ENCODE measurements at regions not wholly inside any gene's neighbourhood (a gene's known extent, or its start where the extent isn't known, plus 50 kb on each side); places are given as distances from the start of the nearest gene placed in this dataset.

DNA sequence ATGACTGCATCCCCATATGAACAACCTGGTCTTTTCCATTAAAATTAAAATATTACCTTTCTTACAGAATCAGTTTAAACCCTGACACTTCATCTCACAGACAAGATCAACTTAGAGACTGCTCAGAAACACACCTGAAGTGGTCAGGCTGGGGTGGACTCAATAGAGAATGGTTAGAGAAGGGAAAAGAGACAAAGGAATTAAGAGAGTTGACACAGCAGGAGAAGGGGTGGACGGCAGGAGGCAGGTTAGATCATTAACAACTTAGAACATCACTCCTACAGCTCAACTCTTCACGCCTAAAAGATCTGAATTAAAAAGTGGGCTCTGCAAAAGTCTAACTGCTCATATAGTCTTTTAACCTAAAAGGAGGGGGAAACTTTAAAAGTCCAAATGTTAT, 157.7 kb upstream of the COL1A2 start:
- BruUV-seq (replicated peaks) = no TSS peak
- H3K9me2 ChIP-seq (ENCODE audit: insufficient read depth) = no peaks in the 10 kb centered on the region
- H3K4me2 ChIP-seq = no peak overlapping the region
- H3K4me3 ChIP-seq = no peak overlapping the region
- no peak for DNase-seq
- H3K27ac ChIP-seq = no peak overlapping the region
- H3K4me1 ChIP-seq (replicated peaks; ENCODE audit: insufficient read depth) = no peaks in the 10 kb centered on the region
- no peaks in the 10 kb centered on the region for H3K36me3 ChIP-seq (ENCODE audit: low read depth)
- H2AFZ ChIP-seq = no peak overlapping the region; the same call in 1 of the 2 replicates
- intact Hi-C loops (cut with micrococcal nuclease; ENCODE audit: unreplicated experiment) = no loop called here
- no peaks in the 10 kb centered on the region for H4K20me1 ChIP-seq (ENCODE audit: insufficient read depth)
- TF ChIP-seq CTCF (conservative IDR thresholded peaks at IDR 0.05) = no peak
- TF ChIP-seq EZH2 (IDR thresholded peaks at IDR 0.05; ENCODE audit: low read depth) = no peak
- ChIA-PET POLR2A (ENCODE audit: unreplicated experiment) (no interaction called here), CTCF (no interaction called here)
- H3F3A ChIP-seq (ENCODE audit: insufficient read depth, low read depth) = no peaks in the 10 kb centered on the region
- H3K9me3 ChIP-seq (ENCODE audit: insufficient read depth, low read depth) = no peaks in the 10 kb centered on the region
- no peaks in the 10 kb centered on the region for H3K27me3 ChIP-seq (ENCODE audit: insufficient read depth, low read depth)
- H3K79me2 ChIP-seq (ENCODE audit: low read depth) = no peaks in the 10 kb centered on the region

DNA sequence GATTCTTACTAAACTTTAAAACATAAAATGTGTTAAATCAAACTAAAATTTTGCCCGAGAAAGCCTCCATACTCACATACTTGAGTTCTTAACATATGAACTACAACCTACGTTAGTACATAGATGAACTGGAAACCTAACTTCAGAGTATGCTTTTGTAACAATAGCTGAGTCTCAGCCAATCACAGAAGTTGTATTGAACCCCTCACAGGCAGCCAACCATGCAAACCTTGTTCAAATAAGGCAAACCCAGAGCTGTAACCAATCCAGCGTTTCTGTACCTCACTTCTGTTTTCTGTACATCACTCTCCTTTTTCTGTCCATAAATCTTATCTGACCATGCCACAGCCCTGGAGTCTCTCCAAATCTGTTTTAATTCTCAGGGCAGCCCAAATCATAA, 157.3 kb upstream of the COL1A2 start:
- H3F3A ChIP-seq (ENCODE audit: insufficient read depth, low read depth) = no peaks in the 10 kb centered on the region
- intact Hi-C loops (cut with micrococcal nuclease; ENCODE audit: unreplicated experiment) = no loop called here
- H3K79me2 ChIP-seq (ENCODE audit: low read depth) = no peaks in the 10 kb centered on the region
- H3K27ac ChIP-seq = no peak overlapping the region
- H4K20me1 ChIP-seq (ENCODE audit: insufficient read depth) = no peaks in the 10 kb centered on the region
- no peak overlapping the region for H3K4me2 ChIP-seq
- CTCF ChIA-PET = no interaction called here
- no peaks in the 10 kb centered on the region for H3K36me3 ChIP-seq (ENCODE audit: low read depth)
- H3K27me3 ChIP-seq (ENCODE audit: insufficient read depth, low read depth) = no peaks in the 10 kb centered on the region
- H3K9me2 ChIP-seq (ENCODE audit: insufficient read depth) = no peaks in the 10 kb centered on the region
- TF ChIP-seq CTCF (conservative IDR thresholded peaks at IDR 0.05) = no peak
- no peak for TF ChIP-seq EZH2 (IDR thresholded peaks at IDR 0.05; ENCODE audit: low read depth)
- no peak for DNase-seq
- no peak overlapping the region; the same call in 1 of the 2 replicates for H2AFZ ChIP-seq
- H3K9me3 ChIP-seq (ENCODE audit: insufficient read depth, low read depth) = no peaks in the 10 kb centered on the region
- H3K4me3 ChIP-seq = no peak overlapping the region
- no peaks in the 10 kb centered on the region for H3K4me1 ChIP-seq (replicated peaks; ENCODE audit: insufficient read depth)
- no TSS peak for BruUV-seq (replicated peaks)
- POLR2A ChIA-PET (ENCODE audit: unreplicated experiment) = no interaction called here

DNA sequence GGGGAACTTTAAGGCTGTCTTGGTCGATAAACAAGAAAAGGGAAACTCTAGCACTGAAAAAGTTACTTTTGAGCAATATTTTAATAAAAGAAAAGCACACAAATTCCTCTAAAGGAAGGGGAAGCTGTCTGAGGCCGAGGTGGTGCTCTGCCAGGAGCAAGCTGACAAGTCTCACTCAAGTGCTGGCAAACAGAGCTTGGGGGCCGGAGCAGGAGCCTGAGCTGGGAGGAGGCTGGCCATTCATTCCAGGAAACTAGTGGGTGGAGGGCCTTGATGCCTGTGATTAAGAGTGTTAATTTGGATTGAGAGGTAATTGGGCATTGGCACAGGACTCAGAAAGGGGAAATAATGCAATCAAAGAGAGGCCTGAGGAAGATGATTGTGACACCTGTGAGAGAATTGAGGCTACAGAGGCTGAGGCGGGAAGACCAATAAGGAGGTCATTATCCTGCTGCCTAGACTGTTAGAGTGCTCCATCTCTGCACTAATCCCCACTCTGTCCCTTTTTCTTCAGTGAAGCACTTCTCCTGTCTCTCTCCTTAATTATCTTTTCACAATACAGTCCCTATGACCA, 154.9 kb upstream of the COL1A2 start:
- H2AFZ ChIP-seq = no peak overlapping the region; the same call in 1 of the 2 replicates
- no peaks in the 10 kb centered on the region for H3K79me2 ChIP-seq (ENCODE audit: low read depth)
- ChIA-PET CTCF (no interaction called here), POLR2A (ENCODE audit: unreplicated experiment) (interaction anchor here (0.6 kb wide), 1 partner anchor 524 kb away, joined by 9 read pairs; no protein-coding TSS in a partner anchor)
- 0 out of 2 replicates have a peak, but pooled peaks cover 5% of the 10 kb centered on the region for H3F3A ChIP-seq (ENCODE audit: insufficient read depth, low read depth)
- H3K9me2 ChIP-seq (ENCODE audit: insufficient read depth) = no peaks in the 10 kb centered on the region
- no peaks in the 10 kb centered on the region for H3K9me3 ChIP-seq (ENCODE audit: insufficient read depth, low read depth)
- no peak for DNase-seq
- no peaks in the 10 kb centered on the region for H3K36me3 ChIP-seq (ENCODE audit: low read depth)
- no peak overlapping the region for H3K27ac ChIP-seq
- H3K4me3 ChIP-seq = no peak overlapping the region
- intact Hi-C loops (cut with micrococcal nuclease; ENCODE audit: unreplicated experiment) = no loop called here
- no peak overlapping the region for H3K4me2 ChIP-seq
- no peaks in the 10 kb centered on the region for H3K27me3 ChIP-seq (ENCODE audit: insufficient read depth, low read depth)
- no peaks in the 10 kb centered on the region for H4K20me1 ChIP-seq (ENCODE audit: insufficient read depth)
- BruUV-seq (replicated peaks) = no TSS peak
- H3K4me1 ChIP-seq (replicated peaks; ENCODE audit: insufficient read depth) = 0 out of 2 replicates have a peak, but pooled peaks cover 7% of the 10 kb centered on the region
- TF ChIP-seq CTCF (conservative IDR thresholded peaks at IDR 0.05) (no peak), EZH2 (IDR thresholded peaks at IDR 0.05; ENCODE audit: low read depth) (no peak)
